Liver (tissue), 8 donors: ENCODE measurements at regions not wholly inside any gene's neighbourhood (a gene's known extent, or its start where the extent isn't known, plus 50 kb on each side); places are given as distances from the start of the nearest gene placed in this dataset.

Experiments
- DNase-seq: peaks from one replicate; pipeline ENCODE4 v3.0.0-alpha.2; 2017; ENCODE audit warnings: low spot score
- H3K27ac ChIP-seq, 2 donors: one replicate each; pipeline ENCODE4 v1.7.0; 2013; ENCODE audit warnings: inconsistent platforms in 2 of 2, low read length in 2 of 2, control low read depth in 1 of 2, low read depth in 1 of 2, mild to moderate bottlenecking in 1 of 2
- H3K27me3 ChIP-seq, 4 donors: one replicate each; pipeline versions ENCODE4 v1.6.1 to v1.7.0; 2013; ENCODE audit warnings: low read length in 3 of 4, inconsistent platforms in 1 of 4, mild to moderate bottlenecking in 1 of 4, moderate library complexity in 1 of 4; ENCODE audit not compliant: control insufficient read depth in 4 of 4, insufficient read depth in 4 of 4
- H3K36me3 ChIP-seq, 4 donors: one replicate each; pipeline versions ENCODE4 v1.6.1 to v1.7.0; 2013; ENCODE audit warnings: low read length in 3 of 4, mild to moderate bottlenecking in 3 of 4, low read depth in 1 of 4, moderate library complexity in 1 of 4; ENCODE audit not compliant: control insufficient read depth in 4 of 4, insufficient read depth in 3 of 4
- H3K4me1 ChIP-seq, 4 donors: one replicate each; pipeline versions ENCODE4 v1.6.1 to v1.7.0; 2013; ENCODE audit warnings: low read length in 3 of 4, mild to moderate bottlenecking in 3 of 4, moderate library complexity in 1 of 4; ENCODE audit not compliant: control insufficient read depth in 4 of 4, insufficient read depth in 4 of 4
- H3K4me3 ChIP-seq, 3 donors: one replicate each; pipeline versions ENCODE4 v1.6.1 to v1.7.0; 2013; ENCODE audit warnings: low read length in 3 of 3, control low read depth in 1 of 3, low read depth in 1 of 3, mild to moderate bottlenecking in 1 of 3
- H3K9ac ChIP-seq, 2 donors: one replicate each; pipeline ENCODE4 v1.7.0; 2013; ENCODE audit warnings: low read length in 2 of 2, mild to moderate bottlenecking in 2 of 2, moderate library complexity in 2 of 2, control low read depth in 1 of 2, low read depth in 1 of 2
- H3K9me3 ChIP-seq, 4 donors: one replicate each; pipeline versions ENCODE4 v1.6.1 to v1.7.0; 2013; ENCODE audit warnings: low read length in 3 of 4; ENCODE audit not compliant: control insufficient read depth in 4 of 4
- ATF3 ChIP-seq: IDR thresholded peaks from 2 replicates; pipeline ENCODE4 v1.6.1; 2016; ENCODE audit warnings: antibody characterized with exemption
- CTCF ChIP-seq: fragments of 150-350 bp; IDR thresholded peaks from 2 replicates; pipeline ENCODE4 v1.5.1; 2017; ENCODE audit warnings: improper control_type of control experiment, low read depth, low read length; ENCODE audit not compliant: missing input control
- EGR1 ChIP-seq, 2 donors: IDR thresholded peaks; 2 replicates each; pipeline ENCODE4 v1.6.1; 2016 to 2018; ENCODE audit warnings: antibody characterized with exemption in 2 of 2, low read depth in 2 of 2
- FOXA1 ChIP-seq: IDR thresholded peaks from 2 replicates; pipeline ENCODE4 v1.6.1; 2016; ENCODE audit warnings: antibody characterized with exemption
- FOXA2 ChIP-seq: IDR thresholded peaks from 2 replicates; pipeline ENCODE4 v1.6.1; 2016; ENCODE audit warnings: antibody characterized with exemption
- GABPA ChIP-seq, 2 donors: IDR thresholded peaks in 1 of 2; conservative IDR thresholded peaks in 1 of 2; 2 replicates each; pipeline ENCODE4 v1.6.1; 2016; ENCODE audit warnings: antibody characterized with exemption in 2 of 2, mild to moderate bottlenecking in 1 of 2, moderate library complexity in 1 of 2
- HNF4A ChIP-seq, 2 donors: conservative IDR thresholded peaks; 2 replicates each; pipeline ENCODE4 v1.6.1; 2016; ENCODE audit warnings: antibody characterized with exemption in 2 of 2, mild to moderate bottlenecking in 2 of 2
- HNF4G ChIP-seq: IDR thresholded peaks from 2 replicates; pipeline ENCODE4 v1.6.1; 2016; ENCODE audit warnings: antibody characterized with exemption
- JUND ChIP-seq, 2 donors: IDR thresholded peaks; 2 replicates each; pipeline ENCODE4 v1.6.1; 2016; ENCODE audit warnings: antibody characterized with exemption in 2 of 2
- MAX ChIP-seq: IDR thresholded peaks from 2 replicates; pipeline ENCODE4 v1.6.1; 2016; ENCODE audit warnings: antibody characterized with exemption
- NR2F2 ChIP-seq: IDR thresholded peaks from 2 replicates; pipeline ENCODE4 v1.6.1; 2016; ENCODE audit warnings: antibody characterized with exemption
- RAD21 ChIP-seq, 2 donors: IDR thresholded peaks; 2 replicates each; pipeline ENCODE4 v1.6.1; 2016; ENCODE audit warnings: antibody characterized with exemption in 2 of 2, mild to moderate bottlenecking in 2 of 2
- RXRA ChIP-seq, 2 donors: IDR thresholded peaks; 2 replicates each; pipeline ENCODE4 v1.6.1; 2017 to 2018; ENCODE audit warnings: antibody characterized with exemption in 2 of 2, mild to moderate bottlenecking in 1 of 2
- SP1 ChIP-seq: IDR thresholded peaks from 2 replicates; pipeline ENCODE4 v1.6.1; 2018; ENCODE audit warnings: antibody characterized with exemption, mild to moderate bottlenecking
- TAF1 ChIP-seq: conservative IDR thresholded peaks from 2 replicates; pipeline ENCODE4 v1.6.1; 2016; ENCODE audit warnings: antibody characterized with exemption, mild to moderate bottlenecking
- YY1 ChIP-seq: IDR thresholded peaks from 2 replicates; pipeline ENCODE4 v1.6.1; 2016; ENCODE audit warnings: antibody characterized with exemption, mild to moderate bottlenecking
- ZBTB33 ChIP-seq: IDR thresholded peaks from 2 replicates; pipeline ENCODE4 v1.6.1; 2016; ENCODE audit warnings: antibody characterized with exemption
- WGBS: extraction: QIAGEN DNeasy Blood & Tissue Kit; methylation state at CpG from one replicate; pipeline ENCODE4 v1.1.7; 2013; 5-methylcytosine and 5-hydroxymethylcytosine counted together
- TF ChIP-seq, protein P1 (sequence below): IDR thresholded peaks from 2 replicates; pipeline ENCODE4 v1.6.1; 2016; ENCODE audit warnings: antibody characterized with exemption, mild to moderate bottlenecking
- donor health status: healthy.
- donor health status: healthy.
- donor health status: healthy.
- donor health status: healthy.
- donor health status: healthy.

DNA sequence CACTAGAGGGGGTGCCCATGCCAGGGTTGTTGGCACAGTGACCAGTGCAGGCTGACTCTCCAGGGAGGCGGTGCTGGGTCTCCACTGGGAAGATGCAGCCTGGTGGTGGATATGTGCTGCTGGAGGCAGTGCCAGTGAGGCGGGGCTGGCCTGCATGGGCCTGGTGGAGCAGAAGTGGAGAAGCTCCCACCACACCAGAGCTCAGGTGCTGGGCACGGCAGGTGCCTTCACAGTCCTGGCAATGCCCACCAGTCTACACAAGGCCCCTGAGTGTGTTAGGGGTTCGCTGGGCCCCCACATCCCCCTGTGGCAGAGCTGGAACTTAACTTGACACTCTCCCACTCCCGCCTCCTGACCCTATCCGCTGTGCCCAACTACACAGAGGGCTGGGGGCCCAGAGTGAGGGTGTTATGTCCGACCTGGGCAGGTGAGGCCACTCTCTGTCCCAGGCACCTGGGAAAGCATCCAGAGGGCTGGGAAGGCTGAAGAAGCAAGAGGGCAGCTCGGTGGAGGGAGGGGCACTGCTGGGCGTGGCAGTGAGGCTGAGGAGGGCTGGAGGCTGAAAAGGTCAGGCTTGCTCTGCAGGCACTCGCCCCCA is 102.4 kb upstream of the B3GAT1 start:
- H3K27me3 ChIP-seq: no peaks in the 10 kb centered on the region
- no peak overlapping the region for H3K4me3 ChIP-seq
- H3K36me3 ChIP-seq: no peaks in the 10 kb centered on the region
- TF ChIP-seq FOXA2: no peak
- TF ChIP-seq HNF4A (conservative IDR thresholded peaks at IDR 0.05): no peak
- no peak for TF ChIP-seq SP1
- no peak for TF ChIP-seq EGR1 (IDR thresholded peaks at IDR 0.05; ENCODE audit: low read depth in 2 of 2)
- TF ChIP-seq TAF1: no peak
- TF ChIP-seq HNF4G: no peak
- no peak for TF ChIP-seq FOXA1
- TF ChIP-seq RAD21 (IDR thresholded peaks at IDR 0.05): no peak
- no peaks in the 10 kb centered on the region for H3K9me3 ChIP-seq
- WGBS: 80% methylated on average over 10 of the region's 10 CpGs
- no peak overlapping the region for H3K27ac ChIP-seq
- H3K4me1 ChIP-seq: no peaks in the 10 kb centered on the region
- no peak overlapping the region for H3K9ac ChIP-seq
- no peak for DNase-seq

- no peak overlapping the region for H3K4me3 ChIP-seq
- WGBS: 74% methylated on average over 18 of the region's 18 CpGs
- H3K9me3 ChIP-seq: no peaks in the 10 kb centered on the region
- H3K36me3 ChIP-seq: no peaks in the 10 kb centered on the region
- H3K27me3 ChIP-seq: no peaks in the 10 kb centered on the region
- no peak overlapping the region for H3K9ac ChIP-seq
- no peak overlapping the region for H3K27ac ChIP-seq
- no peak for DNase-seq
- TF ChIP-seq FOXA1 (no peak), YY1 (no peak), ATF3 (no peak), JUND (IDR thresholded peaks at IDR 0.05) (no peak), HNF4G (no peak), NR2F2 (no peak), GABPA (IDR thresholded peaks at IDR 0.05 in 1 of 2, conservative IDR thresholded peaks at IDR 0.05 in 1 of 2) (no peak), MAX (no peak), CTCF (no peak), ZBTB33 (no peak), RXRA (IDR thresholded peaks at IDR 0.05) (no peak), TAF1 (no peak), SP1 (no peak), HNF4A (conservative IDR thresholded peaks at IDR 0.05) (no peak), EGR1 (IDR thresholded peaks at IDR 0.05; ENCODE audit: low read depth in 2 of 2) (no peak), FOXA2 (no peak), RAD21 (IDR thresholded peaks at IDR 0.05) (no peak)
- TF ChIP-seq, protein P1, sequence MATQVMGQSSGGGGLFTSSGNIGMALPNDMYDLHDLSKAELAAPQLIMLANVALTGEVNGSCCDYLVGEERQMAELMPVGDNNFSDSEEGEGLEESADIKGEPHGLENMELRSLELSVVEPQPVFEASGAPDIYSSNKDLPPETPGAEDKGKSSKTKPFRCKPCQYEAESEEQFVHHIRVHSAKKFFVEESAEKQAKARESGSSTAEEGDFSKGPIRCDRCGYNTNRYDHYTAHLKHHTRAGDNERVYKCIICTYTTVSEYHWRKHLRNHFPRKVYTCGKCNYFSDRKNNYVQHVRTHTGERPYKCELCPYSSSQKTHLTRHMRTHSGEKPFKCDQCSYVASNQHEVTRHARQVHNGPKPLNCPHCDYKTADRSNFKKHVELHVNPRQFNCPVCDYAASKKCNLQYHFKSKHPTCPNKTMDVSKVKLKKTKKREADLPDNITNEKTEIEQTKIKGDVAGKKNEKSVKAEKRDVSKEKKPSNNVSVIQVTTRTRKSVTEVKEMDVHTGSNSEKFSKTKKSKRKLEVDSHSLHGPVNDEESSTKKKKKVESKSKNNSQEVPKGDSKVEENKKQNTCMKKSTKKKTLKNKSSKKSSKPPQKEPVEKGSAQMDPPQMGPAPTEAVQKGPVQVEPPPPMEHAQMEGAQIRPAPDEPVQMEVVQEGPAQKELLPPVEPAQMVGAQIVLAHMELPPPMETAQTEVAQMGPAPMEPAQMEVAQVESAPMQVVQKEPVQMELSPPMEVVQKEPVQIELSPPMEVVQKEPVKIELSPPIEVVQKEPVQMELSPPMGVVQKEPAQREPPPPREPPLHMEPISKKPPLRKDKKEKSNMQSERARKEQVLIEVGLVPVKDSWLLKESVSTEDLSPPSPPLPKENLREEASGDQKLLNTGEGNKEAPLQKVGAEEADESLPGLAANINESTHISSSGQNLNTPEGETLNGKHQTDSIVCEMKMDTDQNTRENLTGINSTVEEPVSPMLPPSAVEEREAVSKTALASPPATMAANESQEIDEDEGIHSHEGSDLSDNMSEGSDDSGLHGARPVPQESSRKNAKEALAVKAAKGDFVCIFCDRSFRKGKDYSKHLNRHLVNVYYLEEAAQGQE: no peak
- H3K4me1 ChIP-seq: no peaks in the 10 kb centered on the region
Observed at GRCh38 chr11:134513585-134514120, 101.6 kb upstream of the B3GAT1 start.
